DMS114 treated with DMSO at 0.1 percent for 48 hours (cell line): ENCODE measurements at regions not wholly inside any gene's neighbourhood (a gene's known extent, or its start where the extent isn't known, plus 50 kb on each side); places are given as distances from the start of the nearest gene placed in this dataset.

Experiments
- DNase-seq: peaks from one replicate; lab custom pipeline; 2025; ENCODE audit not compliant: unreplicated experiment; lab: John Stamatoyannopoulos, UW

DNA sequence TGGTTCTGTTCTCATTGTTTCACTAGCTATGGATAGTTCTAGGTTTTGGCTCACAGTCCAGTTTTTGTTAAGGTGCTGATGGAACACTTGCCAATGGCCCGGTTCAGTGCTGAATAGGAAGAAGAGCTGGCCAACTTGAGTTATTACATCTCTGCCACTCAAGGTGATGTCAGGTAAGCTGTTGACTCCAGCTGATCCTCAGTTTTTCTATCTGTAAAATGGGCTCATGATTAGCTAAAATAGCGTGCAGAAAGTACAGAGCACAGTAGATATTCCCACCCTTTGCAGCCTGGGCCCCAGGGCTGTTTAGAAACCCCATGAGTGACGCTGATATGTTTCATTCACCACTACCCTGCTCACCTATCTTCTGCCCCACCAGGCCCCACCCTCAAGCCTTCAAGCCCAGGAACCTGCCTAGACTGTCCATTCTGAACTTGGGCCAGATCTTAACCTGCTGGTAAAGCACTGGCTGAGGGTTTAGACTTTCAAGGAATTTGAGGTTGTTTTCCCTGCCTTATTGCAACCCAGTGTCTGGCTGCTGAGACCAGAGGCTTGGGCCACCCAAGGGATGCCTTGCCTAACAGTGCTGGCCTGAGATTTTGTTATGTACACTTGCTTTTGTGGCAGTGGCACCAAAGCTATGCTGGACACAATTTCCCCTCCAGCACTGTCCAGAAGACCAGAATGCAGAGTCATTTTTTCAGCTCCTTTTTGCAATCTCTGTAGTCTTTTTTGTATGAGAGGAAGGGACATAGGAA is 378.2 kb upstream of the ZMIZ1 start:
- no peak for DNase-seq

DNA sequence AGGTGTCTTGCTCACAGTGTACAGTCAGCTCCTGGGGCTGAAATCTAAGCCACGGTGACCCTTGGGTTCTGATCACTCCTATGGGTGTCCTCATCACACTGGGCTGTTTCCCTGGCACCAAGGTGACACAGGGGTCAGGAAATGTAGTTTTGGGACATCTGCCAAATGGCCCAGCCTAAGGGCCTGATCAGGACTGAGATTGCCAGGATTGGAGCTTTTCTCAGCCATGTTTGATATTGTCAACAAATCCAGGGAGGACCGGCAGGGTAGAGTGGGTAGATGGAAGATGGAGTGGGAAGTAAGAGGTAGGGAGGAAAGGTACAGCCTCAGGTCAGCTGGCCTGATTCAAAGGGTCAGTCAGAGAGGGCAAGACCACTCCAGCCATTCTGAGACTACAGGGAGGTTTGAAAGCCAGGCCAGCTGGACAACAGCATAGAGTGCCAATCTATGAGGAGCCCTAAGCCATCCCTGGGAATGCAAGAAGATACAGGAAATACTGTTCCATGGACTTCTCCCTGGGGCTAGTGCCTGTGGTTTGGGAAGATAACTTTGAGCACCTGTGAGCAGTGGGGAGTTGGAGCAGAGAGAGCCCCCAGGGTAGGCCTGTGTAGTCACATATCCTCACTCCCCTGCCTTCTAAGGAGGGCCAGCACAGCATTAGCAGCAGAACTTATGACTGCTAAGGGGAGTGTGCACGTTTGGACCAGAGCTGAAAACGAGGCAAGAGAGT is 377.3 kb upstream of the ZMIZ1 start:
- DNase-seq, result no peak

DNA sequence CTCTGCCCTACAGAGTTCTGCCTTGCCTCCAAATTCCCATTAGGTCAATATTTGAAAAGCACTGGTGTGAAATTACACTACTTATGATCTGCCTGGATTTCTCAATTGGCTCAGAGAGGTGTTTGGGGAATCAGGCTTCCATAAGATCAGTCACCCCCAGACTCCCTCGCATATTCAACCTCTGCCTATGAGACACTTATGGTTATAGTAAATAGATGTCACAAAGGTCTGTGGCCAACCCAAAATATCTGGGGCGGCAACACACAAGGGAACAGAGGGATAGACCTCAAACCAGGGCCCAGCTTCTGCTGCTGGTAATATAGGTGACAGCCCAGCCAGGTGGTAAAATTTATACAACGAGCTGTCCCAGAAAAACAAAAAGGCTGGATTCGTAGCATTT is 376.7 kb upstream of the ZMIZ1 start:
- no peak for DNase-seq

DNA sequence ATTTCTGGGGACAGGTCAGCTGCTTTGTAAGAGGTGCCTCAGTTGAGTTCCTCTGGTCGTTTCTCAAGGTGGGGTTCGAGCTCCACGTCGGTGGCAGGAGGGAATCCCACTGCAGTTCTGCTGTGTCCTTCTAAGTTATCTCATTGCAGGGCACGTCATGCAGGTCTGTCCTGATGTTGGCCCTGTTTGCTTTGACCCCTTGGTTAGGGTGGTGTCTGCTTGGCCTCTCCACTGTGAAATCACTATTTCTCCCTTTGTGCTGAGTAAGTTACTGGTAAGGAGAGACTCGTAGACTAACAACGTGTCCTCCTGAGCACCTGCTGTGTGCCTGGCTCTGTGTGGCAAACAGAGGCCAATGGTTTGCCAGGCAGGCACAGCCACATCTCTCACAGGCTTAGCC is 372.9 kb upstream of the ZMIZ1 start:
- no peak for DNase-seq

DNA sequence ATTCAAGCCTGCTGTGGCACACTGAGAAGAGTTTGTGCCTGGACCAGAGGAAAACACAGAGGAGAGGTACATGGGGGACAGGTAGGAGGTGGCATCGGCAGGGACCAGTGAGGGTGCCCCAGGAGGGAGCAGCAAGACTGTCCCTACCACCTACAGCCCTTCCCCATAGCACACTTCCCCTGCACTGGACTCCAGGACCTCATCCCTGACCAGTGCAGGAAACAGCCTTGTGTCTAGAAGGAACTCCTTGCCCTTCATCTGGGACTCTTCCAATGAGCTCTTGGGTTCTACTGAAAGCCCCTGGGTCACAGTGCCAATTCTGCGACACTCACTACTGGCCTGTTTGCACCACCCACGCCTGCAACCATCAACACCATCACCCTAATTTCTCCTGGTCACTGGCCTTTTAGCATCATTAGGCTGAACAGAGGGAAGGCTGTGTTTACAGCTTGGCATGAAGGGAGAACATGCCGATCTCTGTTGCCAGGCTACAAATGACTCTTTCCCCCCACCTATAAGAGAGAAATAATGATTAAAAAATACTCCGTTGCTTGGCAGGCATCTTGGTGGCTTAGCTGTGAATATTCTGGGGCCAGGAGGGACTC is 371.9 kb upstream of the ZMIZ1 start:
- DNase-seq, result no peak

DNA sequence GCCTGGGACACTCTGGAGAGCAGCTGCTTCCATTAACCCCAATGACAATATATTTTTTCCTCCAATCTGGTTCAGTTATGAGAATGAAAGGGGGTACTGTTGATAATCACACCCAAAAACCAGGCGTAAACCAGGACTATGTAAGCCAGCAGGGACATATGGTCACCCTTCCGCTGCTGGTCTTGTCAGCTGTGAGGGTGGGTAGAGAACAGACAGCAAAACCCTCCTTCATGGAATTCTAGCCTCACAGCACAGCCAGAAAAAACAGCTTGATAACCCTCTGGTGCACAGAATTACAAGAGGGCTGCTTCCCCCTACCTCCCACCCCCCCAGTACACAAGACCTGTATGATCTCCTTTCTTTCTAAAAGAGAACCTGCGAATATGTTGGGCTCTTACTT is 368.8 kb upstream of the ZMIZ1 start:
- no peak for DNase-seq

DNA sequence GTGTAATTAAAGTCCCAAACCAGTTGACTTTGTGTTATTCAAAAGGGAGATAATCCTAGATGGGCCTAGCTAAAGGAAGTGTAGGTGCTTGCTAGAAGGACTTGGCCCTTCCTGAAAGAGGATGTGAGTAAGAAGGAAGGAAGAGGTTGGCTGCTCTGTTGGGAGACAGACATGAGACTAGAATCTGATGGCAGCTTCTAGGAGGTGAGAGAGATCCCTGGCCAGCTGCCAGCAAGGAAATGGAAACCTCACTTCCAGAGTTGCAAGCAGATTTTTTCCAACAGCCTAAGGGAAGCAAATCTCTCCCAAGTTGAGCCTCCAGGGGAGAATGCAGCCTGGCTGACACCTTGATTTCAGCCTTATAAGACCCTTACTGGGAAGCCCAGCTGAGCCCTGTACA is 368.4 kb upstream of the ZMIZ1 start:
- no peak for DNase-seq

DNA sequence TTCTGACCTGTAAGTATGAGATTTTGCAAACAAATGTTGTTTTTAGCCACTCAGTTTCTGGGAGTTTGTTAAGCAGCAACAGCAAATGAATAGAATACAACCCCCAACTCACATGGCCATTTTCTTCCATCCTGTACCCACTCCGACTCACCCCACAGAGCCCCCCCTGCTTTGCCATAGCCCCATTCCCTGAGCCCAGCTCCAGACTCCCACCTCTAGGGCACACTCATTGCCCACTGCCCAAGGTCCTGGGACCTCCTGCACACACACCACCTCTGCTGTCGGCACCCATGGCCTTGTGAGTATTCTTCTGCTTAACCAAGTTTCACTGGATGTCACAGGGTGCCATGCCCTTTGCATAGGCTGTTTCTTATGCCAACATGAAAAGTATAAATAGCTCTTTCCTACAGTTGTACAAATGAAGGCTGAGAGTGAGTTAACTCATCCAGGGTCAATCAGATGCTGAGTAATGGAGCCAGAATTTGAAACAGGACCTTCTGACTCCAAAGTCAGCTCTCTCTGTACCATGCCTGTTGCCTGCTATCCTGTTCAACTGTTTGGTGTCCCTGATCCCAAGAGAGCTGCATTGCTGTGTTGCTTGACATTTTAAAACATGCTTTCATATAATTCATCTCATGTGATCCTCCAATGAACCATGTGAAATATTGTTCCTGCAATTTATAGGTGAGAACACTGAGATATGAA is 367.8 kb upstream of the ZMIZ1 start:
- DNase-seq, result no peak

DNA sequence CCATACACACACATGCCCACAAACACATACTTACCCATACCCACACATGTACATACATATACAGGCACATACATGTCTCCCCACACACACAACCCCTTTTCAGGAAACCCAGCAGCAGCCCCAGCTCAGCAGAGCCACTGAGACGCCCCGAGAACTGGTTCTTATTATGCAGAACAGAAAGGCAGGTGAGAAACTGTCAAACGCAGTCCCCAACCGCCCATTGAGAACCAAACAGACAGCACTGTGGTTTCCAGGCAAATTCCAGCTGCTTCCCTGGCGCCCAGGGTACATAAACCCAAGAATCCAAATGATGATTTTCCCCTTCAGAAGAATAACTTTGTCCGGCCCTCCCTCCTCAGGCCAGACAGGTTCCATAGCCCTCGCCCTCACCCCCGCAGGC is 366.6 kb upstream of the ZMIZ1 start:
- DNase-seq, result no peak

DNA sequence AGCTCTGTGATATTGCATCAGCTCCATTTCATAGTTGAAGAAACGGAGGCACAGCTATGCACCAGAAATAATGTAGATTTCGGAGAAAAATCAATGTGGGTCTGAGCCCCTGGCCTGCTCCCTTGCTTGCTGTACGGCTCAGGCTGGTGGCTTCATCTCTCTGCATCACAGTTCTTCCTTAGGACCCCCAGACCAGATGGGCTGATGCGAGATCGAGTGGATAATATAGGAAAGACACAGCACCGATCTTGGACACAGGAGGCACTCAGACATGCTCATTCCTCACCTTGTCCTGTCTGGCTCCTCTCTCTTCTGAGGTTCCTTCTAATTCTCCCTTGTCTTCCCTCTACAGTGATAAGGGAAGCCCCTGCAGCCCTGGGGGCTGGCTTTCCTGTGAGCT is 365.9 kb upstream of the ZMIZ1 start:
- no peak for DNase-seq

DNA sequence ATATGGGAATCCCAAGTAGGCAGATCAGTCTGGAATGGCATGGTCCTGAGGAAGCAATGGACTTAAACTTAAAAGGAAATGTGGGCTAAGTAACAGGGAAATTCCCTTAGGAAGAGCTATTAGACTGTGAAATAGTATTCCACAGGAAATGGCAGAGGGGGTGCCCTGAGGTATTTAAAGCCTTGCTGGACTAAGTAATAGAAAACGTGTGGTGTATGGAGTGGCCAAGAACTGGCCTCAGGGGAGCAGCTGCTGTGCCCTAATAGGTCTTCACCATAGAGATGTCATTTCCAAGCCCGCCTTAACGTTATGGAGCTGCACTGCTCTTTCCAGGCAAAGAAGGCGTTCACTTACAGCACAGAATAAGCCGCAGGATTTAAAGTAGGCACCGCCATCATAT is 365.2 kb upstream of the ZMIZ1 start:
- DNase-seq, result no peak

DNA sequence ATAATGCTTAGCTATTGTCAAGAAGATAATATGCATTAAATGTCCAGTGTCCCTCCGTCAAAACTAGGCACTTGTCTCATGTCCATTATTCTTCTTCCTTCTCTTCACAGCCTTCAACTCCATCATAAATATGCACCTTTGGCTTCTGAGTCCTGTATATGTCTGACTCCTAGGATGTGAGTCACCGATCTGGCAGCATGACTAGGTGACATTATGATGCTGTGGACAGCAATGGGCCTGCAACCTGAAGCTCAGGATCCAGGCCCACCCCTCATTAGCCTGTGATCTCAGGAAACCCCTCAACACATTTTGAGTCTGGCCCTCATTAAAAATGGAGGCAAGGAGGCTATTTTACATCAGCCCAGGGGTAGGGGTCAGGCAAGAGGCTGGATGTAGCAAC is 362.5 kb upstream of the ZMIZ1 start:
- no peak for DNase-seq

DNA sequence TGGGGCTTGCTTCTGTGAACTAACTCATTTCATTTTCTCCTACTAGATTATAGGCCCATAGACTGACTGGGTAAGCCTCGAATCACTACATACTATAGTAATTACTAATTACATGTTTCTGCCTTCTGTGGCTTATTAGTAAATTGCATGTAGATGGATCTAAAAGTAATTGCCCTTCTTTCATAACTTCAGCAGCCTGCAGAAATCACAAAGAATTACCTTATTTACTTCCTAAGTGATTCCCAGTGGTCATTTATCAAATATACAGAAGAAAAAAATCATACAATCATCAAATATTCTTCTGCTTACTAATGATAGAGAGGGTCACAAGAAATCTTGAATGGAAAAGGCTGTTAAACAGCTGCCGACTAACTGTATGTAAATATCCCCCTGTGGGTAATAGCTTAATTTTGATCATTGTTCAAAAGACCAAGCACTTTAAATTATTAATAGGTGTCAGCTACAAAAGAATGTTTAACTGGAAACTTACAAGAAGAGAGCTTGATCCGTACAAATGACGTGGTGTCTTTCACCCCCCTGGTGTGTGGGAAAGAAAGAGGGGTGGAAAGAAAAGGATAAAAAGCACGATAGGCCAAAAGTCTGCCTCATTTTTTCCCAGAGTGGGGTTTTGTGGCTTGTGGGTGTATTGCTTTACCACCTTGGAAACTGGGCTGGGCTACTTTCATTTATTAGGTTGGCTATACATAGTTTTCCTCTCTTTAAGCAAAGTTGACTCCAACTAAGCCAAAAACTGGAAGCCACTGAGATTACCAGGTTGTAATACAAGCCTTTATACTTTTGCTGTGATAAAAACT is 361.8 kb upstream of the ZMIZ1 start:
- no peak for DNase-seq

DNA sequence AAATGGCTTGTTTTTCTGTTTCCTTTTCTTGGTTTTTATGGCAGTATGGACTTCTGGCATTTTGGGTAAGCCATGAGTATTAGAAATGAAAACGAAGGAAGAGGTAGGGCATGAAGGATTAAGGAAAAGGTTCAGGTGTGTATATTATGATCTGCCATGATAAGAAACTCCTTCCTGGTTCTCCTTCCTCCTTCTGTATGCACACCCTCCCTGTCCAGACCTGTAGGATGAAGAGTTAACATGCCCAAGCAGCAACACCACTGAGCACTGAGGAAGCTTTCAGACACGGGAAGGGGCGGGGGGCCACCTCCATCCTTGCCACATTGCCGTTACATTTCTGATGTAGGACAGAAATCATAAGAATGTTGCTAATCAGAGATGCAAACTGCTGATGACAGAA is 361.0 kb upstream of the ZMIZ1 start:
- no peak for DNase-seq

DNA sequence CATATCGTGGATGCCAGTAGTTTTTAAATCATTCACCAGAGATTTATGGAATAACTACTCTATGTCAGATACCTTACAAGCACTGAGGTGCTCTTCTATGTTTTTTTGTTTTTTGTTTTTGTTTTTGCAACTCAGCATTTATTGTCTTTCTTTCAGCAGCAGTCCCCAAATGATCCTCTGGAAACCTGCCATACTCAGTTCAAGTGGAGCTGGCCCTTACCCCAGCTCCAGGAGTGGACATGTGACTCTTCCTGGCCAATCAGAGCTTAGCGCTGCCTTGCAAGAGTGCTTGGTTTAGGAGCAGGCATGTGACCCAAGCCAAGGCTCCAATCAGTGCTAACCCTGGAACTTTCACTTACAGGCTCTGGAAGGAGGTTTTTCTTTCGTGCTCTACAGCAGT is 356.6 kb upstream of the ZMIZ1 start:
- DNase-seq, result no peak

DNA sequence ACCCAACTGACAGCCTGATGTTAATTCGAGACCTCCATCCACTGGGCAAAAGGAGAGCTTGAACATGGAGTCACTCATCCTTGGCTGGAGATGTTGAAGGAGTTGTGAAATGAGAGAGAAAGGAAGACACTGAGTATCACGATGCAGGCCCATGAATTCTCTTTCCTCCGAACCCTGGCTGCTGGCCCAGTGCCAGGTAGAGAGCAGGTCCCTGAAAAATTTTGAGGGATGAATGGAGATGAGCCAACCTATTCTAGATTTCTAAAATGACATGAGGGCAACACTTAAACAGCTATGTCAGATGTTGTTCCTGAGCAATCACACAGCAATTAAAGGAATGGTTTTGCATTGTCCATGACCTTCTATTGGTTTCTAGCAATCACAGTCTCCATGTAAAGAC is 355.1 kb upstream of the ZMIZ1 start:
- DNase-seq, result no peak

DNA sequence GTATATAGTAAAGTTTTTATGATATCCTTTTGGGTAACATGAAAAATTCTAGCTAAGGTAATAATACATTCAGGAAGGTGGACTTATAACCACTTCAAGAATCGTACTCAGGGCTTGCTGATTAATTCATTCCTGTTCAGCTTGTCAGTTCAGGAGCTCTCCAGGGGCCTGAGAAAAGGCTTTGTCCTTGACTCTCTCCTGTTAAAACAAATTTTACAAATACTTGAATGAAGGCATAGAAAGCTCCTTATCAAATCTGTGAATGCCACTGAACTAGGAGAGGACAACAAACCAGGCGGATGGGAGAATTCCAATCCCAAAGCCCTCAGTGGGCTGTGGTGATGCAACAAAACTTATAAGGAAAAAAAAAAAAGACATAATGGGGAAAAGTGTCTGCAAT is 354.5 kb upstream of the ZMIZ1 start:
- no peak for DNase-seq

DNA sequence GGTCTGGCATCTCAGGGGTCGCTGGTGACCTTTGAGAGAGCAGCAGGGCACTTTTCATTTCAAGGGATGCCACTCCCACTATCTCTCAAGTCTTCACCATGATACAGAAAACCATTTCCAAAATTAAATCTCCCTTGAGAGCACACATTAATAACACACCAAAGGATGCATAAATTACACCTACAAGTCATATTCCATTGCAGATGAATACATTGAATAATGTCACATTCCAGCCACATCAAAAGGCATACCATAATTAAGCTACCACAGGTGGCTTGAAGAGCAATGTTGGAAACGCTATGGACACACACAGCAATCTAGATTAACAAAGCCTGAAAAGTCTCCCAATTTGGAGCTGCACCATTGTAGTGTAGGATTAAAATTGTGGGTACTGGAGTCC is 353.3 kb upstream of the ZMIZ1 start:
- DNase-seq, result no peak

DNA sequence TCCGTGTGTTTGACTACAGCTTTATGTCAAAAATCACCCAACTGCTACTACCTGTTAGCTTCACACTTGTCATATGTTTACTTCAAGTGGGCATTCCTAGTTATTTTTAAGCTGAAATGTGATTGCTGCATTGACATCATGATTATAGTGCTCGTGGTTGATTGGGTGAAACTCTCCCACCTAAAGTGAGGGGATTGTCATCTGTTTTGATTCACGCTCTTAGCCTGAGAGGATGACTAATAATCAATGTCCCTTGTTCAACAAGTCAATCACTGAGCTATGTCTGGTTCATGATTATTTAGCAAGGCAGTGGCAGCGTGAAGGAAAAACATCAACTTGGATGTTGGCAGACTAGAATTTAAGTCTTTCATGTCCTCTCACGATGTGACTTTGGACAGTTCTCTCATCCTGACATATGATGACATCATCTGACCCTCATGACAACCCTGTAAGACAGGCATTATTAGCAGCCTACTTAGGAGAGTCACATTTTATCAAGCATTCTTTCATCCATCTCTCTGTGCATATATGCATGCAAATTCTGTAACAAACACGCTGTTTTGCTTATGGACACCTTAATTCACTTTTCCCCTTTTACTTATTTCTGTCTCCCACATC is 352.6 kb upstream of the ZMIZ1 start:
- no peak for DNase-seq

DNA sequence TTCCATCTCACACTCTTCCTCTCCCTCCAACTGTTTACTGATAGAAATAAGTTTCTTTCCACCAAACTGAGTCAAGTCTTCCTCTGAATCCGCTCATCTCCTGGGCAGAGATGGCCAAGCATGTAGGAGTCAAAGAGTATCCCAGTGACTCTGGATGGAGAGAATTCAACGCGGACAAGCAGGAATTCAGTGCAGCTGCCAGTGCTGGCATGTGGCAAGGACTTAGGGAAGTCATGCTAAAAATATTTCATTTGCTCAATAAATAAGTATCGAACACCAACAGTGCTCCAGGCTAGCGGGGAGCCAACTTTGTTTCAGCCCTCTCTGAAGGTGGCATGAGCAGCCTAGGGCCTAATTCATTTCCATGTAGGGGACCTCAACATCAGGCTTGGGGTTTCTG is 351.6 kb upstream of the ZMIZ1 start:
- DNase-seq, result no peak
